ENCODE measurements at regions not wholly inside any gene's neighbourhood (a gene's known extent, or its start where the extent isn't known, plus 50 kb on each side); places are given as distances from the start of the nearest gene placed in this dataset.

DNA sequence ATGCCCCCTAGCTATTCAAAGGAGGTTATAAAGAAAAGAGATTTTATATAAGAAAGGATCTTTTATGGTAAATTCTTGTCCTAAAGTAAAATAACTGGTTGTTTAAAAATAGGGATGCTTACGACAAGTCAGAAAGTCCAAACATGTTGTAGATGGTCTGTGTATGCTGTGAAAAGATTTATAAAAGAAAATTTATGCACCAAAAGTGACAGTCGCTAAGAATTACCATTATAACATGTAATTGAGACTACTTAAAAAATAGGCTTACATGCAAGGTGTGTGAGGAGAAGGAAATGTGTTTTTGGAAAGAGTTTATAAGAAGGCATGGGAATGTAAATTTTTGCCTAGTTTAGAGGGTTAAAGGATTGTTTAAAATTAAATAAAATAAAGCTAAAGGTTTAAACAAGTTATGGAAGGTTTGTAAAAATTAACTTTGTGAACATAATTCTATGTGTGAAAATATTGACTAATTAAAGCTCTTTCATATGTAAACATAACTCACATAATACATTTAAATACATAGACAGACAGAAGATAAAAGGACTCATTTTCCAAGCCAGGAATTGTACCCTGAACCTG is 118.5 kb downstream of the LYZL1 start:
- TF ChIP-seq, protein P1, sequence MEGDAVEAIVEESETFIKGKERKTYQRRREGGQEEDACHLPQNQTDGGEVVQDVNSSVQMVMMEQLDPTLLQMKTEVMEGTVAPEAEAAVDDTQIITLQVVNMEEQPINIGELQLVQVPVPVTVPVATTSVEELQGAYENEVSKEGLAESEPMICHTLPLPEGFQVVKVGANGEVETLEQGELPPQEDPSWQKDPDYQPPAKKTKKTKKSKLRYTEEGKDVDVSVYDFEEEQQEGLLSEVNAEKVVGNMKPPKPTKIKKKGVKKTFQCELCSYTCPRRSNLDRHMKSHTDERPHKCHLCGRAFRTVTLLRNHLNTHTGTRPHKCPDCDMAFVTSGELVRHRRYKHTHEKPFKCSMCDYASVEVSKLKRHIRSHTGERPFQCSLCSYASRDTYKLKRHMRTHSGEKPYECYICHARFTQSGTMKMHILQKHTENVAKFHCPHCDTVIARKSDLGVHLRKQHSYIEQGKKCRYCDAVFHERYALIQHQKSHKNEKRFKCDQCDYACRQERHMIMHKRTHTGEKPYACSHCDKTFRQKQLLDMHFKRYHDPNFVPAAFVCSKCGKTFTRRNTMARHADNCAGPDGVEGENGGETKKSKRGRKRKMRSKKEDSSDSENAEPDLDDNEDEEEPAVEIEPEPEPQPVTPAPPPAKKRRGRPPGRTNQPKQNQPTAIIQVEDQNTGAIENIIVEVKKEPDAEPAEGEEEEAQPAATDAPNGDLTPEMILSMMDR (conservative IDR thresholded peaks at IDR 0.05 in 1 of 2, IDR thresholded peaks at IDR 0.05 in 1 of 2; ENCODE audit: extremely low read depth in 1 of 2, insufficient read depth in 1 of 2, low read depth in 1 of 2, low read length in 2 of 2): no peak
- no peak for TF ChIP-seq EZH2 (IDR thresholded peaks at IDR 0.05; ENCODE audit: borderline replicate concordance, low read length)

Data from mammary epithelial cell (primary cell).